ENCODE measurements at regions not wholly inside any gene's neighbourhood (a gene's known extent, or its start where the extent isn't known, plus 50 kb on each side); places are given as distances from the start of the nearest gene placed in this dataset.

DNA sequence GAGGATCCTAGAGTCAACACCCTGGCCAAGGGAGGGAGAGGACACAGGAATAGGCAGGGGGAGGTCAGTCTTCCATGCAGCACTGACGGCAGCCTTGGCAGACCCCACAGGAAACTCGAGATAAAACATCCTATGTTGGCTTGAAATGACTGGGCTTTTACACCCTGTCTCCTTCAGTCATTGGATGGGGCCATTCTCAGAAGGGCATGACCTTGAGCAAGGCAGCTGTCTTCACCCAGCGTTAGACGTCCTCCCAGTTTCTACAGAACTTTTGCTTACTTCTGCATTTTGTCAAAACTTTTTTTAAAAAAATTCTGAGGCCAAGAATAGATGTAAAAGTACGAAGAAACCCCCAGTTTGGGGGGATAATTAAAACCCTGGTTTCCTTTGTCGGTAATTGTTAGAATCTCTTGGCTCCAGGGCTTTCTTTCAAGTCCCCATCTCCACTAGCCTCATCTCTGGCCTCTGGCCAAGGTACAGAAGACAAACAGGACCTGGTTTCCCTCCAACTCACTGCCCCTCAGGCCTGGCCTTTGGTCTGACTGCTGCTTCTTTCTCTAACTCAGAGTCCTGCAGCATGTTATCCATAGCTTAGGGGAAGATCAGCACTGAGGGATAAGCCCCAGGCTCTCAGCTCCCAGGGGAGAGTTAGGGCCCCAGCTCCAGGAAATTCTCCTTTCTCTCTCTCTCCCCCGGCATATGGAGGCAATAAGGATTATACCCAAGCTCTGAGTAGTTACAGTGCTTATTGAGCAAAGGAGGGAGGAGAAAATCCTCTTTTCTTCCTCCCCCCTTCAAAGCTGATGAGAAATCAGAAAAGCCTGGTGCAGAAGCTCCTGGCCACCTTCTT, 51.6 kb upstream of the KCND3 start:
- Histone ChIP-seq H3K4me3 (ENCODE audit: low read length, poor library complexity, severe bottlenecking) (no peak overlapping the region), H2AFZ (ENCODE audit: low read length) (no peak overlapping the region), H3K4me1 (ENCODE audit: insufficient read depth, low read length, poor library complexity, severe bottlenecking) (no peaks in the 10 kb centered on the region), H3K9me3 (ENCODE audit: insufficient read depth, low read depth, low read length) (no peaks in the 10 kb centered on the region), H3K79me2 (ENCODE audit: insufficient read depth, low read length) (no peaks in the 10 kb centered on the region), H3K36me3 (ENCODE audit: insufficient read depth, low read length) (no peaks in the 10 kb centered on the region), H3K27me3 (ENCODE audit: insufficient read depth, low read length, poor library complexity, severe bottlenecking) (no peaks in the 10 kb centered on the region), H3F3A (ENCODE audit: low read depth) (no peaks in the 10 kb centered on the region), H3K9me2 (replicated peaks; ENCODE audit: low read depth, low read length) (no peaks in the 10 kb centered on the region), H3K9ac (ENCODE audit: low read depth, low read length, poor library complexity, severe bottlenecking) (no peak overlapping the region), H4K20me1 (ENCODE audit: insufficient read depth, low read length, poor library complexity, severe bottlenecking) (no peaks in the 10 kb centered on the region), H3K4me2 (ENCODE audit: low read depth, low read length, poor library complexity, severe bottlenecking) (no peak overlapping the region)
- TF ChIP-seq, protein P1, sequence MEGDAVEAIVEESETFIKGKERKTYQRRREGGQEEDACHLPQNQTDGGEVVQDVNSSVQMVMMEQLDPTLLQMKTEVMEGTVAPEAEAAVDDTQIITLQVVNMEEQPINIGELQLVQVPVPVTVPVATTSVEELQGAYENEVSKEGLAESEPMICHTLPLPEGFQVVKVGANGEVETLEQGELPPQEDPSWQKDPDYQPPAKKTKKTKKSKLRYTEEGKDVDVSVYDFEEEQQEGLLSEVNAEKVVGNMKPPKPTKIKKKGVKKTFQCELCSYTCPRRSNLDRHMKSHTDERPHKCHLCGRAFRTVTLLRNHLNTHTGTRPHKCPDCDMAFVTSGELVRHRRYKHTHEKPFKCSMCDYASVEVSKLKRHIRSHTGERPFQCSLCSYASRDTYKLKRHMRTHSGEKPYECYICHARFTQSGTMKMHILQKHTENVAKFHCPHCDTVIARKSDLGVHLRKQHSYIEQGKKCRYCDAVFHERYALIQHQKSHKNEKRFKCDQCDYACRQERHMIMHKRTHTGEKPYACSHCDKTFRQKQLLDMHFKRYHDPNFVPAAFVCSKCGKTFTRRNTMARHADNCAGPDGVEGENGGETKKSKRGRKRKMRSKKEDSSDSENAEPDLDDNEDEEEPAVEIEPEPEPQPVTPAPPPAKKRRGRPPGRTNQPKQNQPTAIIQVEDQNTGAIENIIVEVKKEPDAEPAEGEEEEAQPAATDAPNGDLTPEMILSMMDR (conservative IDR thresholded peaks at IDR 0.05; ENCODE audit: low read length) = no peak
- no peak for TF ChIP-seq EZH2phosphoT487 (IDR thresholded peaks at IDR 0.05; ENCODE audit: borderline replicate concordance)

DNA sequence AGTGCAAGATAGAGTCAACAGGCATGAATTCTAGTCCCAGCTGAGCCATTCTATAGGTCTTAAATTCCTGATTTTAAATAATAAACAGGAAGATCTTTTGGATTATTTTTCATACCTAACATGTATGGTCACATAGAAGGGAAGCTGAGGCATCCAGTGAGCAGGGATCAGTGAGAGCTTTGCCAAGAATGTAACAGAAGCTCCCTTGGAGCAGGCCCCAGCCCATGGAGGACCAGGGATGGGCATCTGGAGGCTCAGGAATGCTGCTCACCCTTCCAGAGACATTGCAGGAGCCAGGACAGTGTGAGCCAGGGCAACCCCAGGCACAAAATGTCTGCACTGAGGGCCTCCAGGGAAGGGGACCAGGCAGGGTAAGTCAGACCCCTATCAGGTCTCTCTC, 54.4 kb upstream of the KCND3 start:
- no peaks in the 10 kb centered on the region for H3K27me3 ChIP-seq (ENCODE audit: insufficient read depth, low read length, poor library complexity, severe bottlenecking)
- H2AFZ ChIP-seq (ENCODE audit: low read length) = no peak overlapping the region
- H3K4me3 ChIP-seq (ENCODE audit: low read length, poor library complexity, severe bottlenecking) = no peak overlapping the region
- H3F3A ChIP-seq (ENCODE audit: low read depth) = no peaks in the 10 kb centered on the region
- no peaks in the 10 kb centered on the region for H3K36me3 ChIP-seq (ENCODE audit: insufficient read depth, low read length)
- no peak overlapping the region for H3K9ac ChIP-seq (ENCODE audit: low read depth, low read length, poor library complexity, severe bottlenecking)
- no peaks in the 10 kb centered on the region for H3K79me2 ChIP-seq (ENCODE audit: insufficient read depth, low read length)
- no peak overlapping the region for H3K4me2 ChIP-seq (ENCODE audit: low read depth, low read length, poor library complexity, severe bottlenecking)
- no peaks in the 10 kb centered on the region for H3K9me2 ChIP-seq (replicated peaks; ENCODE audit: low read depth, low read length)
- no peaks in the 10 kb centered on the region for H4K20me1 ChIP-seq (ENCODE audit: insufficient read depth, low read length, poor library complexity, severe bottlenecking)
- no peaks in the 10 kb centered on the region for H3K9me3 ChIP-seq (ENCODE audit: insufficient read depth, low read depth, low read length)
- no peak for TF ChIP-seq EZH2phosphoT487 (IDR thresholded peaks at IDR 0.05; ENCODE audit: borderline replicate concordance)
- TF ChIP-seq, protein P1 (conservative IDR thresholded peaks at IDR 0.05; ENCODE audit: low read length) = no peak
- no peaks in the 10 kb centered on the region for H3K4me1 ChIP-seq (ENCODE audit: insufficient read depth, low read length, poor library complexity, severe bottlenecking)

DNA sequence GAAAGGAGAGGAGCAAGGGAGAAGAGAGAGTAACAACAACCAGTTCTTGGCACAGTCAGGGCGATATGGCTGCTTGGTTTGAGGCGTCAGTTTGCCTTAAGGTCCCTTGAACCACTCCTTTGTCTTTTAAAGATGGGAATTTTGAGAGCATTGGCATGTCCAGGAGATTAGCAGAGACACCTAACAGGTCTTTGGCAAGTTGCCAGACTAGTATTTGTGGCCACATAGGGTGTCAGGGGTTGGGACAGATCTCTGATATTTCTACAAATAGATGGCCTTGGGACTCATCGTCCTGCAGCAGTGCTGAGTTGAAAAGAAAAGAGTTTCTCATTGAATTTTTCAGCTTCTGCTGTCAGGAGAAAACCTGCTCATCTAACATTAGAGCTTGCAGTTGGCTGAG, 55.3 kb upstream of the KCND3 start:
- H3K4me3 ChIP-seq (ENCODE audit: low read length, poor library complexity, severe bottlenecking) = no peak overlapping the region

More for the DNA sequence above, 55.3 kb upstream of the KCND3 start:
- Histone ChIP-seq H4K20me1 (ENCODE audit: insufficient read depth, low read length, poor library complexity, severe bottlenecking) (no peaks in the 10 kb centered on the region), H3K36me3 (ENCODE audit: insufficient read depth, low read length) (no peaks in the 10 kb centered on the region), H3K79me2 (ENCODE audit: insufficient read depth, low read length) (no peaks in the 10 kb centered on the region), H3K9me2 (replicated peaks; ENCODE audit: low read depth, low read length) (no peaks in the 10 kb centered on the region), H3K9ac (ENCODE audit: low read depth, low read length, poor library complexity, severe bottlenecking) (no peak overlapping the region), H3K27me3 (ENCODE audit: insufficient read depth, low read length, poor library complexity, severe bottlenecking) (no peaks in the 10 kb centered on the region), H3K4me1 (ENCODE audit: insufficient read depth, low read length, poor library complexity, severe bottlenecking) (no peaks in the 10 kb centered on the region), H3K4me2 (ENCODE audit: low read depth, low read length, poor library complexity, severe bottlenecking) (no peak overlapping the region), H2AFZ (ENCODE audit: low read length) (no peak overlapping the region), H3F3A (ENCODE audit: low read depth) (no peaks in the 10 kb centered on the region), H3K9me3 (ENCODE audit: insufficient read depth, low read depth, low read length) (no peaks in the 10 kb centered on the region)
- no peak for TF ChIP-seq EZH2phosphoT487 (IDR thresholded peaks at IDR 0.05; ENCODE audit: borderline replicate concordance)
- TF ChIP-seq, protein P1 (conservative IDR thresholded peaks at IDR 0.05; ENCODE audit: low read length) = no peak
